ENCODE measurements at regions not wholly inside any gene's neighbourhood (a gene's known extent, or its start where the extent isn't known, plus 50 kb on each side); places are given as distances from the start of the nearest gene placed in this dataset.
"Not testable (repeated sequence)": the region's sequence is repeated elsewhere in the genome, so short reads cannot be mapped to it uniquely, and the experiment has no call there.

- peak in 1 of 3 donors; percentile 18 for TF ChIP-seq CTCF (IDR thresholded peaks at IDR 0.05)
- not testable (repeated sequence) for ATAC-seq (ENCODE audit: low FRiP score)
Measured at GRCh38 chr20:29443206-29443781, 1814.2 kb upstream of the DEFB115 start.

GRCh38 chr20:29443819-29444218 is 1813.6 kb upstream of the DEFB115 start:
- DNase-seq (ENCODE audit: low spot score) (no peak), ATAC-seq (ENCODE audit: low FRiP score) (no peak)
- TF ChIP-seq CTCF (IDR thresholded peaks at IDR 0.05) = no peak

More at GRCh38 chr20:29443206-29443781, 1814.2 kb upstream of the DEFB115 start:
- not testable (repeated sequence) for DNase-seq (ENCODE audit: low spot score)

- peak; percentile 25 for DNase-seq (ENCODE audit: low spot score)
- ATAC-seq (ENCODE audit: low FRiP score) = peak; percentile 81
Measured at GRCh38 chr20:29445050-29445907, 1812.2 kb upstream of the DEFB115 start.

- not testable (repeated sequence) for ATAC-seq (ENCODE audit: low FRiP score); DNase-seq (ENCODE audit: low spot score)
Measured at GRCh38 chr20:29447517-29448484, 1809.7 kb upstream of the DEFB115 start.

GRCh38 chr20:29448806-29449470 is 1808.5 kb upstream of the DEFB115 start:
- ATAC-seq (ENCODE audit: low FRiP score) = no peak
- DNase-seq (ENCODE audit: low spot score) = no peak
- no peak for TF ChIP-seq CTCF (IDR thresholded peaks at IDR 0.05)

- ATAC-seq (ENCODE audit: low FRiP score) (no peak), DNase-seq (ENCODE audit: low spot score) (no peak)
- no peak for TF ChIP-seq CTCF (IDR thresholded peaks at IDR 0.05)
Measured at GRCh38 chr20:29452186-29452585, 1805.3 kb upstream of the DEFB115 start.

- not testable (repeated sequence) for DNase-seq (ENCODE audit: low spot score); ATAC-seq (ENCODE audit: low FRiP score)
Measured at GRCh38 chr20:29456987-29457693, 1800.3 kb upstream of the DEFB115 start.

Measured in omental fat pad (tissue), 3 donors.